ENCODE measurements at regions not wholly inside any gene's neighbourhood (a gene's known extent, or its start where the extent isn't known, plus 50 kb on each side); places are given as distances from the start of the nearest gene placed in this dataset.
"Not testable (repeated sequence)": the region's sequence is repeated elsewhere in the genome, so short reads cannot be mapped to it uniquely, and the experiment has no call there.

- H3K4me1 Mint-ChIP-seq, result no peaks in the 10 kb centered on the region
- no peaks in the 10 kb centered on the region for H3K36me3 Mint-ChIP-seq
- peaks cover 11% of the 10 kb centered on the region for H3K9me3 Mint-ChIP-seq
- DNase-seq (ENCODE audit: low spot score in 2 of 2), result no peak
- H3K4me3 Mint-ChIP-seq, result no peak overlapping the region
- no peak overlapping the region for H3K27ac Mint-ChIP-seq
- ATAC-seq (ENCODE audit: low read depth), result no peak
- peaks cover 3% of the 10 kb centered on the region for H3K27me3 Mint-ChIP-seq
Measured at GRCh38 chr12:65665817-65666216, 158.5 kb upstream of the HMGA2 start.

- H3K36me3 Mint-ChIP-seq, result no peaks in the 10 kb centered on the region
- ATAC-seq (ENCODE audit: low read depth), result no peak
- peaks cover 11% of the 10 kb centered on the region for H3K9me3 Mint-ChIP-seq
- H3K4me1 Mint-ChIP-seq, result no peaks in the 10 kb centered on the region
- peaks cover 3% of the 10 kb centered on the region for H3K27me3 Mint-ChIP-seq
- H3K27ac Mint-ChIP-seq, result no peak overlapping the region
- no peak overlapping the region for H3K4me3 Mint-ChIP-seq
- no peak for DNase-seq (ENCODE audit: low spot score in 2 of 2)
Measured at GRCh38 chr12:65666876-65667275, 157.4 kb upstream of the HMGA2 start.

GRCh38 chr12:65667932-65668331 lies 156.4 kb upstream of the HMGA2 start:
- Mint-ChIP-seq H3K36me3 (no peaks in the 10 kb centered on the region), H3K27ac (no peak overlapping the region), H3K4me3 (no peak overlapping the region), H3K27me3 (peaks cover 5% of the 10 kb centered on the region), H3K9me3 (peaks cover 11% of the 10 kb centered on the region), H3K4me1 (no peaks in the 10 kb centered on the region)
- ATAC-seq (ENCODE audit: low read depth), result no peak
- DNase-seq (ENCODE audit: low spot score in 2 of 2), result no peak

- H3K27me3 Mint-ChIP-seq, result peaks cover 5% of the 10 kb centered on the region
- H3K4me3 Mint-ChIP-seq, result no peak overlapping the region
- ATAC-seq (ENCODE audit: low read depth), result no peak
Measured at GRCh38 chr12:65668981-65669695, 155.1 kb upstream of the HMGA2 start.

GRCh38 chr12:65670775-65671174 lies 153.5 kb upstream of the HMGA2 start:
- peaks cover 3% of the 10 kb centered on the region for H3K9me3 Mint-ChIP-seq
- ATAC-seq (ENCODE audit: low read depth) (no peak), DNase-seq (ENCODE audit: low spot score in 2 of 2) (no peak)
- no peaks in the 10 kb centered on the region for H3K4me1 Mint-ChIP-seq
- no peak overlapping the region for H3K27ac Mint-ChIP-seq
- H3K4me3 Mint-ChIP-seq, result no peak overlapping the region
- no peaks in the 10 kb centered on the region for H3K36me3 Mint-ChIP-seq
- peaks cover 5% of the 10 kb centered on the region for H3K27me3 Mint-ChIP-seq

More at GRCh38 chr12:65668981-65669695, 155.1 kb upstream of the HMGA2 start:
- Mint-ChIP-seq H3K4me1 (no peaks in the 10 kb centered on the region), H3K9me3 (peaks cover 6% of the 10 kb centered on the region), H3K27ac (no peak overlapping the region), H3K36me3 (no peaks in the 10 kb centered on the region)
- no peak for DNase-seq (ENCODE audit: low spot score in 2 of 2)

- no peak for ATAC-seq (ENCODE audit: low read depth)
- no peak for DNase-seq (ENCODE audit: low spot score in 2 of 2)
- no peak overlapping the region for H3K4me3 Mint-ChIP-seq
Measured at GRCh38 chr12:65672441-65672840, 151.8 kb upstream of the HMGA2 start.

GRCh38 chr12:65673156-65673690 lies 151.1 kb upstream of the HMGA2 start:
- ATAC-seq (ENCODE audit: low read depth) (no peak), DNase-seq (ENCODE audit: low spot score in 2 of 2) (no peak)
- H3K4me3 Mint-ChIP-seq, result no peak overlapping the region
- H3K27ac Mint-ChIP-seq, result no peak overlapping the region
- peaks cover 4% of the 10 kb centered on the region for H3K9me3 Mint-ChIP-seq
- H3K4me1 Mint-ChIP-seq, result no peaks in the 10 kb centered on the region
- H3K27me3 Mint-ChIP-seq, result peaks cover 5% of the 10 kb centered on the region
- no peaks in the 10 kb centered on the region for H3K36me3 Mint-ChIP-seq

More at GRCh38 chr12:65672441-65672840, 151.8 kb upstream of the HMGA2 start:
- H3K27ac Mint-ChIP-seq, result no peak overlapping the region
- peaks cover 3% of the 10 kb centered on the region for H3K9me3 Mint-ChIP-seq
- H3K4me1 Mint-ChIP-seq, result no peaks in the 10 kb centered on the region
- peaks cover 5% of the 10 kb centered on the region for H3K27me3 Mint-ChIP-seq
- H3K36me3 Mint-ChIP-seq, result no peaks in the 10 kb centered on the region

- ATAC-seq (ENCODE audit: low read depth) (no peak), DNase-seq (ENCODE audit: low spot score in 2 of 2) (no peak)
- Mint-ChIP-seq H3K27me3 (peaks cover 5% of the 10 kb centered on the region), H3K27ac (no peak overlapping the region), H3K9me3 (peaks cover 4% of the 10 kb centered on the region), H3K36me3 (no peaks in the 10 kb centered on the region), H3K4me3 (no peak overlapping the region), H3K4me1 (no peaks in the 10 kb centered on the region)
Measured at GRCh38 chr12:65673732-65674131, 150.6 kb upstream of the HMGA2 start.

- no peak for DNase-seq (ENCODE audit: low spot score in 2 of 2)
- Mint-ChIP-seq H3K9me3 (peaks cover 2% of the 10 kb centered on the region), H3K27ac (no peak overlapping the region), H3K4me1 (no peaks in the 10 kb centered on the region), H3K36me3 (no peaks in the 10 kb centered on the region), H3K27me3 (peaks cover 2% of the 10 kb centered on the region), H3K4me3 (no peak overlapping the region)
- no peak for ATAC-seq (ENCODE audit: low read depth)
Measured at GRCh38 chr12:65675141-65675621, 149.1 kb upstream of the HMGA2 start.

- H3K27ac Mint-ChIP-seq; H3K9me3 Mint-ChIP-seq; ATAC-seq (ENCODE audit: low read depth); H3K36me3 Mint-ChIP-seq; DNase-seq (ENCODE audit: low spot score in 2 of 2); H3K4me3 Mint-ChIP-seq; H3K27me3 Mint-ChIP-seq; H3K4me1 Mint-ChIP-seq: not testable (repeated sequence)
Measured at GRCh38 chr12:65678172-65678571, 146.1 kb upstream of the HMGA2 start.

- Mint-ChIP-seq H3K36me3 (no peaks in the 10 kb centered on the region), H3K4me1 (no peaks in the 10 kb centered on the region), H3K4me3 (no peak overlapping the region), H3K27me3 (no peaks in the 10 kb centered on the region), H3K27ac (no peak overlapping the region), H3K9me3 (peaks cover 3% of the 10 kb centered on the region)
- ATAC-seq (ENCODE audit: low read depth) (no peak), DNase-seq (ENCODE audit: low spot score in 2 of 2) (no peak)
Measured at GRCh38 chr12:65681226-65681625, 143.1 kb upstream of the HMGA2 start.

GRCh38 chr12:65682112-65682511 lies 142.2 kb upstream of the HMGA2 start:
- ATAC-seq (ENCODE audit: low read depth), result no peak
- no peaks in the 10 kb centered on the region for H3K36me3 Mint-ChIP-seq
- H3K4me3 Mint-ChIP-seq, result no peak overlapping the region

GRCh38 chr12:65684906-65685305 lies 139.4 kb upstream of the HMGA2 start:
- no peaks in the 10 kb centered on the region for H3K4me1 Mint-ChIP-seq
- DNase-seq (ENCODE audit: low spot score in 2 of 2), result no peak
- H3K36me3 Mint-ChIP-seq, result no peaks in the 10 kb centered on the region
- H3K9me3 Mint-ChIP-seq, result peaks cover 2% of the 10 kb centered on the region
- ATAC-seq (ENCODE audit: low read depth), result no peak
- H3K27me3 Mint-ChIP-seq, result no peaks in the 10 kb centered on the region
- H3K27ac Mint-ChIP-seq, result no peak overlapping the region
- no peak overlapping the region for H3K4me3 Mint-ChIP-seq

More at GRCh38 chr12:65682112-65682511, 142.2 kb upstream of the HMGA2 start:
- H3K27me3 Mint-ChIP-seq, result no peaks in the 10 kb centered on the region
- no peak overlapping the region for H3K27ac Mint-ChIP-seq
- H3K4me1 Mint-ChIP-seq, result no peaks in the 10 kb centered on the region
- no peak for DNase-seq (ENCODE audit: low spot score in 2 of 2)
- peaks cover 3% of the 10 kb centered on the region for H3K9me3 Mint-ChIP-seq

- peaks cover 2% of the 10 kb centered on the region for H3K9me3 Mint-ChIP-seq
- H3K4me1 Mint-ChIP-seq, result no peaks in the 10 kb centered on the region
- no peaks in the 10 kb centered on the region for H3K36me3 Mint-ChIP-seq
- no peaks in the 10 kb centered on the region for H3K27me3 Mint-ChIP-seq
- ATAC-seq (ENCODE audit: low read depth), result no peak
- H3K4me3 Mint-ChIP-seq, result no peak overlapping the region
- no peak overlapping the region for H3K27ac Mint-ChIP-seq
- DNase-seq (ENCODE audit: low spot score in 2 of 2), result no peak
Measured at GRCh38 chr12:65685514-65685913, 138.8 kb upstream of the HMGA2 start.

GRCh38 chr12:65689508-65689907 lies 134.8 kb upstream of the HMGA2 start:
- no peak for ATAC-seq (ENCODE audit: low read depth)
- H3K36me3 Mint-ChIP-seq, result no peaks in the 10 kb centered on the region
- H3K4me1 Mint-ChIP-seq, result no peaks in the 10 kb centered on the region
- H3K4me3 Mint-ChIP-seq, result no peak overlapping the region
- DNase-seq (ENCODE audit: low spot score in 2 of 2), result no peak
- peaks cover 2% of the 10 kb centered on the region for H3K9me3 Mint-ChIP-seq
- H3K27me3 Mint-ChIP-seq, result no peaks in the 10 kb centered on the region
- H3K27ac Mint-ChIP-seq, result no peak overlapping the region

Data from memory B cell (primary cell).